ENCODE measurements at regions not wholly inside any gene's neighbourhood (a gene's known extent, or its start where the extent isn't known, plus 50 kb on each side); places are given as distances from the start of the nearest gene placed in this dataset.

GRCh38 chr4:147206807-147207206, 261.1 kb upstream of the TTC29 start:
- TF ChIP-seq, protein P1, sequence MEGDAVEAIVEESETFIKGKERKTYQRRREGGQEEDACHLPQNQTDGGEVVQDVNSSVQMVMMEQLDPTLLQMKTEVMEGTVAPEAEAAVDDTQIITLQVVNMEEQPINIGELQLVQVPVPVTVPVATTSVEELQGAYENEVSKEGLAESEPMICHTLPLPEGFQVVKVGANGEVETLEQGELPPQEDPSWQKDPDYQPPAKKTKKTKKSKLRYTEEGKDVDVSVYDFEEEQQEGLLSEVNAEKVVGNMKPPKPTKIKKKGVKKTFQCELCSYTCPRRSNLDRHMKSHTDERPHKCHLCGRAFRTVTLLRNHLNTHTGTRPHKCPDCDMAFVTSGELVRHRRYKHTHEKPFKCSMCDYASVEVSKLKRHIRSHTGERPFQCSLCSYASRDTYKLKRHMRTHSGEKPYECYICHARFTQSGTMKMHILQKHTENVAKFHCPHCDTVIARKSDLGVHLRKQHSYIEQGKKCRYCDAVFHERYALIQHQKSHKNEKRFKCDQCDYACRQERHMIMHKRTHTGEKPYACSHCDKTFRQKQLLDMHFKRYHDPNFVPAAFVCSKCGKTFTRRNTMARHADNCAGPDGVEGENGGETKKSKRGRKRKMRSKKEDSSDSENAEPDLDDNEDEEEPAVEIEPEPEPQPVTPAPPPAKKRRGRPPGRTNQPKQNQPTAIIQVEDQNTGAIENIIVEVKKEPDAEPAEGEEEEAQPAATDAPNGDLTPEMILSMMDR (conservative IDR thresholded peaks at IDR 0.05; ENCODE audit: low read length) = no peak
- TF ChIP-seq EZH2phosphoT487 (IDR thresholded peaks at IDR 0.05; ENCODE audit: borderline replicate concordance) = no peak
- H3K9ac ChIP-seq (ENCODE audit: low read depth, low read length, poor library complexity, severe bottlenecking) = no peak overlapping the region
- no peaks in the 10 kb centered on the region for H3K27me3 ChIP-seq (ENCODE audit: insufficient read depth, low read length, poor library complexity, severe bottlenecking)
- no peaks in the 10 kb centered on the region for H3K4me1 ChIP-seq (ENCODE audit: insufficient read depth, low read length, poor library complexity, severe bottlenecking)
- no peak overlapping the region for H3K4me2 ChIP-seq (ENCODE audit: low read depth, low read length, poor library complexity, severe bottlenecking)
- no peaks in the 10 kb centered on the region for H3F3A ChIP-seq (ENCODE audit: low read depth)
- H4K20me1 ChIP-seq (ENCODE audit: insufficient read depth, low read length, poor library complexity, severe bottlenecking) = no peaks in the 10 kb centered on the region
- H3K79me2 ChIP-seq (ENCODE audit: insufficient read depth, low read length) = no peaks in the 10 kb centered on the region
- H2AFZ ChIP-seq (ENCODE audit: low read length) = no peak overlapping the region
- H3K9me2 ChIP-seq (replicated peaks; ENCODE audit: low read depth, low read length) = no peaks in the 10 kb centered on the region
- no peaks in the 10 kb centered on the region for H3K9me3 ChIP-seq (ENCODE audit: insufficient read depth, low read depth, low read length)
- H3K4me3 ChIP-seq (ENCODE audit: low read length, poor library complexity, severe bottlenecking) = no peak overlapping the region
- H3K36me3 ChIP-seq (ENCODE audit: insufficient read depth, low read length) = no peaks in the 10 kb centered on the region

DNA sequence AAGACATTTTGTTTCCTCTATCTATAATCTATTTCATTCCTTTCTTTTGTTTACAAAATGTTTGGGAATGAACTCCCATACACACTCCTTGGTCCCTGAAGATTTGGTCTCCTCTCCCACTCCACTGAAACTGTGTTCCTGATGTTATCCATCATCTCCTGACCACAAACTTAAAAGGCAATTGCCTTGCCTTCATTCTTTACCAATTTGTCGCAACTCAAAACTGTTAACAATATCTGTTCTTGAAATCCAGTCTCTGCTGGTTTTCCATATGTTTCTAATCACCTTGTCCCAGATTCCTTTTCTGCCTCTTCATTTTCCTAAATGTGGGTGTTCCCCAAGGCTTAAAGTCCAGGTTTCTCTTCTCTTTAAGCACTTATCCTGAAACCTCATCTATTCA, 262.2 kb upstream of the TTC29 start:
- TF ChIP-seq, protein P1 (conservative IDR thresholded peaks at IDR 0.05; ENCODE audit: low read length) = no peak
- no peak for TF ChIP-seq EZH2phosphoT487 (IDR thresholded peaks at IDR 0.05; ENCODE audit: borderline replicate concordance)
- Histone ChIP-seq H3F3A (ENCODE audit: low read depth) (no peaks in the 10 kb centered on the region), H3K36me3 (ENCODE audit: insufficient read depth, low read length) (no peaks in the 10 kb centered on the region)

GRCh38 chr4:147217655-147218054, 263.2 kb upstream of the EDNRA start:
- no peak overlapping the region for H3K4me2 ChIP-seq (ENCODE audit: low read depth, low read length, poor library complexity, severe bottlenecking)
- no peaks in the 10 kb centered on the region for H3K9me3 ChIP-seq (ENCODE audit: insufficient read depth, low read depth, low read length)
- no peaks in the 10 kb centered on the region for H3K79me2 ChIP-seq (ENCODE audit: insufficient read depth, low read length)
- no peak overlapping the region for H2AFZ ChIP-seq (ENCODE audit: low read length)
- H3K4me3 ChIP-seq (ENCODE audit: low read length, poor library complexity, severe bottlenecking) = no peak overlapping the region
- H3K4me1 ChIP-seq (ENCODE audit: insufficient read depth, low read length, poor library complexity, severe bottlenecking) = no peaks in the 10 kb centered on the region
- H3F3A ChIP-seq (ENCODE audit: low read depth) = no peaks in the 10 kb centered on the region
- H3K9me2 ChIP-seq (replicated peaks; ENCODE audit: low read depth, low read length) = no peaks in the 10 kb centered on the region
- H4K20me1 ChIP-seq (ENCODE audit: insufficient read depth, low read length, poor library complexity, severe bottlenecking) = no peaks in the 10 kb centered on the region
- H3K27me3 ChIP-seq (ENCODE audit: insufficient read depth, low read length, poor library complexity, severe bottlenecking) = no peaks in the 10 kb centered on the region
- H3K9ac ChIP-seq (ENCODE audit: low read depth, low read length, poor library complexity, severe bottlenecking) = no peak overlapping the region
- no peaks in the 10 kb centered on the region for H3K36me3 ChIP-seq (ENCODE audit: insufficient read depth, low read length)
- TF ChIP-seq EZH2phosphoT487 (IDR thresholded peaks at IDR 0.05; ENCODE audit: borderline replicate concordance) = no peak
- TF ChIP-seq, protein P1 (conservative IDR thresholded peaks at IDR 0.05; ENCODE audit: low read length) = no peak

More for the DNA sequence above, 262.2 kb upstream of the TTC29 start:
- H3K4me2 ChIP-seq (ENCODE audit: low read depth, low read length, poor library complexity, severe bottlenecking) = no peak overlapping the region
- H3K9me3 ChIP-seq (ENCODE audit: insufficient read depth, low read depth, low read length) = no peaks in the 10 kb centered on the region
- H3K9me2 ChIP-seq (replicated peaks; ENCODE audit: low read depth, low read length) = no peaks in the 10 kb centered on the region
- H3K27me3 ChIP-seq (ENCODE audit: insufficient read depth, low read length, poor library complexity, severe bottlenecking) = no peaks in the 10 kb centered on the region
- no peaks in the 10 kb centered on the region for H3K79me2 ChIP-seq (ENCODE audit: insufficient read depth, low read length)
- H3K4me1 ChIP-seq (ENCODE audit: insufficient read depth, low read length, poor library complexity, severe bottlenecking) = no peaks in the 10 kb centered on the region
- H4K20me1 ChIP-seq (ENCODE audit: insufficient read depth, low read length, poor library complexity, severe bottlenecking) = no peaks in the 10 kb centered on the region
- H2AFZ ChIP-seq (ENCODE audit: low read length) = no peak overlapping the region
- no peak overlapping the region for H3K4me3 ChIP-seq (ENCODE audit: low read length, poor library complexity, severe bottlenecking)
- no peak overlapping the region for H3K9ac ChIP-seq (ENCODE audit: low read depth, low read length, poor library complexity, severe bottlenecking)

Data from Loucy (cell line).